Esophagus squamous epithelium (tissue), 4 donors: ENCODE measurements at regions not wholly inside any gene's neighbourhood (a gene's known extent, or its start where the extent isn't known, plus 50 kb on each side); places are given as distances from the start of the nearest gene placed in this dataset.

Experiments used
- POLR2A ChIP-seq, 4 donors: fragments of 450-650 bp; IDR thresholded peaks; one replicate each; pipeline ENCODE4 v1.6.1; 2017; ENCODE audit warnings: antibody characterized with exemption in 4 of 4, mild to moderate bottlenecking in 4 of 4, moderate library complexity in 3 of 4
- TF ChIP-seq, protein P1 (sequence below), 6 experiments: fragments of 450-650 bp in 4 of 6; fragments of 200-600 bp in 2 of 6; sonication (generic) in 2 of 6; IDR thresholded peaks; one replicate each; pipeline ENCODE4 v1.5.1; 2016 to 2019; ENCODE audit warnings: antibody characterized with exemption in 6 of 6, mild to moderate bottlenecking in 4 of 6, moderate library complexity in 4 of 6

DNA sequence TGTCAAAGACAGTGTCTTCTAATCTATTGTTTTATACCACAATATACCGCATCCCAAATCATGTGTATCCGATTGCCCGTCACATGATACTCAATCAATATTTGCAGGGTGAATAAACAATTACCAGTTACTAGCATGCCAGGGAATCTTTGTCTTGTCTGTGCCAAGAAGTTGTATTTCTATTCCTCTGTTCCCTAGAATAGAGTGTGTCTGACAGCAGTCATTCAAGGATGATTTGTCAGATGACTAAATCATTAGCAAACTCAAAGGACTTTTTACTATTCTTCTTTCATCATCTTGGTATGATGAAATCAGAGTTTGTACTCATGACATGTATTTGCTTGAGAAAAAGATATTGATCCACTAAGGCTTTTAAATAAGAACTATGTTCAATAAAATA, 348.8 kb downstream of the HTR1A start:
- TF ChIP-seq POLR2A (IDR thresholded peaks at IDR 0.05) = no peak
- TF ChIP-seq, protein P1, sequence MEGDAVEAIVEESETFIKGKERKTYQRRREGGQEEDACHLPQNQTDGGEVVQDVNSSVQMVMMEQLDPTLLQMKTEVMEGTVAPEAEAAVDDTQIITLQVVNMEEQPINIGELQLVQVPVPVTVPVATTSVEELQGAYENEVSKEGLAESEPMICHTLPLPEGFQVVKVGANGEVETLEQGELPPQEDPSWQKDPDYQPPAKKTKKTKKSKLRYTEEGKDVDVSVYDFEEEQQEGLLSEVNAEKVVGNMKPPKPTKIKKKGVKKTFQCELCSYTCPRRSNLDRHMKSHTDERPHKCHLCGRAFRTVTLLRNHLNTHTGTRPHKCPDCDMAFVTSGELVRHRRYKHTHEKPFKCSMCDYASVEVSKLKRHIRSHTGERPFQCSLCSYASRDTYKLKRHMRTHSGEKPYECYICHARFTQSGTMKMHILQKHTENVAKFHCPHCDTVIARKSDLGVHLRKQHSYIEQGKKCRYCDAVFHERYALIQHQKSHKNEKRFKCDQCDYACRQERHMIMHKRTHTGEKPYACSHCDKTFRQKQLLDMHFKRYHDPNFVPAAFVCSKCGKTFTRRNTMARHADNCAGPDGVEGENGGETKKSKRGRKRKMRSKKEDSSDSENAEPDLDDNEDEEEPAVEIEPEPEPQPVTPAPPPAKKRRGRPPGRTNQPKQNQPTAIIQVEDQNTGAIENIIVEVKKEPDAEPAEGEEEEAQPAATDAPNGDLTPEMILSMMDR (IDR thresholded peaks at IDR 0.05) = no peak
